DOHH2 (cell line): ENCODE measurements at regions not wholly inside any gene's neighbourhood (a gene's known extent, or its start where the extent isn't known, plus 50 kb on each side); places are given as distances from the start of the nearest gene placed in this dataset.

Source experiments
- EZH2phosphoT487 ChIP-seq: fragments of 200-600 bp; sonication (generic); IDR thresholded peaks from 2 replicates; pipeline ENCODE4 v1.6.1; 2017; ENCODE audit warnings: borderline replicate concordance, mild to moderate bottlenecking, antibody characterized with exemption, low read length, moderate library complexity, mixed read lengths
- TF ChIP-seq, protein P1 (sequence below): fragments of 200-600 bp; sonication (generic); IDR thresholded peaks from one replicate; pipeline ENCODE4 v1.5.1; 2014; ENCODE audit warnings: antibody characterized with exemption, mild to moderate bottlenecking, low read depth, low read length; ENCODE audit not compliant: poor library complexity, severe bottlenecking

DNA sequence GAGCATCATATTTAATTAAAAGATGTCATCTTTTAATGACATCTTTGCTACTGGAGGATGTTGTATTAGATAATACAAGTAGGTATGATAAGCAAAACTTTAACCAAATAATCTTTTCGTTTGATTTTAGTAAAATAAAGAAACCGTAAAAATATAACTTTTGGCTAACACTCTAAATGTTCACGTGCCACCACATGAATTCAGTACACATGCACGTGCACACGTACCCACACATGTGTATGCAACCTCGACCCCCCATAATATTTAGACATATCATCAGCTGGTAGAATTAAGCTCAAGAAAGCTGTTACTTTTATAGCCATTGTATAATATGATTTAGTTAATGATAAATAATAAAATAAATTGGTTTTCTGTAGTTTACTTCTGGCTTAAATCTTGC is 566.6 kb upstream of the FBXO33 start:
- TF ChIP-seq, protein P1, sequence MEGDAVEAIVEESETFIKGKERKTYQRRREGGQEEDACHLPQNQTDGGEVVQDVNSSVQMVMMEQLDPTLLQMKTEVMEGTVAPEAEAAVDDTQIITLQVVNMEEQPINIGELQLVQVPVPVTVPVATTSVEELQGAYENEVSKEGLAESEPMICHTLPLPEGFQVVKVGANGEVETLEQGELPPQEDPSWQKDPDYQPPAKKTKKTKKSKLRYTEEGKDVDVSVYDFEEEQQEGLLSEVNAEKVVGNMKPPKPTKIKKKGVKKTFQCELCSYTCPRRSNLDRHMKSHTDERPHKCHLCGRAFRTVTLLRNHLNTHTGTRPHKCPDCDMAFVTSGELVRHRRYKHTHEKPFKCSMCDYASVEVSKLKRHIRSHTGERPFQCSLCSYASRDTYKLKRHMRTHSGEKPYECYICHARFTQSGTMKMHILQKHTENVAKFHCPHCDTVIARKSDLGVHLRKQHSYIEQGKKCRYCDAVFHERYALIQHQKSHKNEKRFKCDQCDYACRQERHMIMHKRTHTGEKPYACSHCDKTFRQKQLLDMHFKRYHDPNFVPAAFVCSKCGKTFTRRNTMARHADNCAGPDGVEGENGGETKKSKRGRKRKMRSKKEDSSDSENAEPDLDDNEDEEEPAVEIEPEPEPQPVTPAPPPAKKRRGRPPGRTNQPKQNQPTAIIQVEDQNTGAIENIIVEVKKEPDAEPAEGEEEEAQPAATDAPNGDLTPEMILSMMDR = no peak
- no peak for TF ChIP-seq EZH2phosphoT487
